ENCODE measurements at regions not wholly inside any gene's neighbourhood (a gene's known extent, or its start where the extent isn't known, plus 50 kb on each side); places are given as distances from the start of the nearest gene placed in this dataset.

- TF ChIP-seq CTCF (conservative IDR thresholded peaks at IDR 0.05 in 1 of 2, IDR thresholded peaks at IDR 0.05 in 1 of 2; ENCODE audit: extremely low read depth in 1 of 2, insufficient read depth in 1 of 2, low read depth in 1 of 2, low read length in 2 of 2) (no peak), EZH2 (IDR thresholded peaks at IDR 0.05; ENCODE audit: borderline replicate concordance, low read length) (no peak)
These were observed 146.7 kb upstream of the L3MBTL4 start for GRCh38 chr18:6561420-6561861.

Measured in mammary epithelial cell (primary cell).